GM12865 (cell line): ENCODE measurements at regions not wholly inside any gene's neighbourhood (a gene's known extent, or its start where the extent isn't known, plus 50 kb on each side); places are given as distances from the start of the nearest gene placed in this dataset.

Experiments
- DNase-seq: peaks from one replicate; pipeline ENCODE4 v3.0.0; 2010; ENCODE audit warnings: low read depth
- H3K4me3 ChIP-seq: 2 replicates; pipeline ENCODE4 v1.5.1; 2011; ENCODE audit warnings: mild to moderate bottlenecking, low read depth, low read length, control low read depth
- CTCF ChIP-seq: IDR thresholded peaks from 2 replicates; pipeline ENCODE4 v1.5.1; 2011; ENCODE audit warnings: low read length, control low read depth, low read depth, inconsistent platforms; ENCODE audit not compliant: insufficient read depth; ENCODE audit errors: missing control alignments

DNA sequence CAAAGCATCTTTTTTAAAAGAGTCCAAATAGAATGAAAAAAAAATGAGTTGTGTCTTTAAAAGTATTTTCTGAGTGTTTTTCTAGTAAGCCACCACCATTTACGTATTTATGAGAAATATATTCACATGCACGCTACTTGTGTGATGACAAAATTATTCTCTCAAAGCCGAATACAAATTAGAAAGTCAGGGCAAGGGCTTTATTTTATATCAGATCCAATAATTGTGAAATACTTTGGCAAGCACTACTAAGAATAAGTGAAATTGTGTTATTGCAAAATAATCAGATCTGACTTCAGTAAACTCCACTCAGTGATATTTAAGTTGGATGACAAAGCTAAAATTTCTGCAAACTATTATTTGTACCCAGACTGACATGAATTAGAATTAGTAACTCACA, 589.3 kb upstream of the KCNMB2 start:
- H3K4me3 ChIP-seq, result no peak overlapping the region
- no peak for TF ChIP-seq CTCF
- DNase-seq, result no peak

DNA sequence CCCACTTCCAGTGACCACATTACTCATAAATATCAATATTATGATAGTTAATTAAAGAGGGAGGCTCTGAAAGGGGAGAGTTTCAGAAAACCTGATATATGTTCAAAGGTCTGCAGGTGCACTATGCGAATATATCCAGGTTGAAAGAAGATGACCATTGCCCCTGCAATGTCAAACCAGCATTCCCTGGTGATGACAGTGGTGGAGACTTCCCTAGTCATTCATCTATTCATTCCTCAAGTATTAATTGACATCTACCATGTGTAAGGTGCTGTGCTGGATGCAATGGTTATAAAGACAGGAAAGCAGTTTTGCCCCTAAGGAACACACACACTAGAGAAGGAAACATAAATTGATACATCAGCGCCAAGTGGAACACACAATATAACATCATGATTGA, 588.3 kb upstream of the KCNMB2 start:
- no peak overlapping the region for H3K4me3 ChIP-seq
- TF ChIP-seq CTCF, result no peak
- DNase-seq, result no peak

DNA sequence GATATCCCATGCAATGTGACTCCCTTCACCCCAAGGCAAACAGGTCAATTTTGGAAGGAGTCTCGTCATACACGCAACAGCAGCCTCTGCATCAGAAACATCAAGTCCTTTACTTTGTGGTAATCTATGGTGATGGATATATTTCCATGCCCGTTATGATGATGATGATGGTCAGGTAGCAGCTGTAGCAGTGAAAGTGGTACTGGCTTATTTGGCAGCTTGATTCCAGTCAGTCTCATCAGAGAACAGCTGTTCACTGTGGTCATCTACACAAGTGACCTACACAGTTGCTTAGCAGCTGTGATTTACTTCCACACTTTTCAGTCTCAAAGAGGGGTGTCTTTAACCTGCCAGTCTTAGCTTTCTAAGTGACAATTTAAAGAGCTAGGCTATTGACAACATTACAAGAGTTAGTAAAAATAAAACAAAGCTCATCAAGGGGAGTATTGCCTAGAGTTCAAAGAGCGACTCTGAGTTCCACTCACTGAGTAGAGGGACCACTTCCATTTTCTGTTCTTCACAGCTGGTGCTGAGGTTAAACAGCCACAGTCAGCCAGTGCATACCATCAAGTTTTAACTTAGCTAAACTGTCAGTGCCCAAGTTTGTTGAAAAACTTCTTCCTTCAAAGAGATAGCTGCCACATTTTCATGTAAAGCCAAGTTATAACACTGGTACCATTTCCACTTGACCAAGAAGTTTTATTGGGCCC, 587.4 kb upstream of the KCNMB2 start:
- no peak for TF ChIP-seq CTCF
- DNase-seq, result peak; percentile 20
- H3K4me3 ChIP-seq, result no peak overlapping the region

DNA sequence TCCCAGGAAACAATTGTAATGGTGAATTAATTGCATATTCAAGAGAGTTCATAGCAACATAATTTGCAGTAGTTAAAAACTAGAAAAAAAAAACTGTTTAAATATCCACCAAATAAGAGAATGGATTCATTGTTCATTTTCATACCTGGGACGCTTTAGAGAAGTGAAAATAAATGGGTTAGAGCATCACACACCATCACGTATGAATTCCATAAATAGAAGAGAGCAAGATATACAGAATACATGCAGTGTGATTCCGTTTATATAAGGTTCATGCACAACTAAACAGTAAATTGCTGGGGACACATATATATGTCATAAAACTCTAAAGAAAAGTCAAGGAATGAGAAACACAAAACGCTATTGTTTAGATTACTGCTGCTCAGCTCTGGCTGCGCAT, 577.0 kb upstream of the KCNMB2 start:
- no peak for DNase-seq
- TF ChIP-seq CTCF, result no peak
- no peak overlapping the region for H3K4me3 ChIP-seq

DNA sequence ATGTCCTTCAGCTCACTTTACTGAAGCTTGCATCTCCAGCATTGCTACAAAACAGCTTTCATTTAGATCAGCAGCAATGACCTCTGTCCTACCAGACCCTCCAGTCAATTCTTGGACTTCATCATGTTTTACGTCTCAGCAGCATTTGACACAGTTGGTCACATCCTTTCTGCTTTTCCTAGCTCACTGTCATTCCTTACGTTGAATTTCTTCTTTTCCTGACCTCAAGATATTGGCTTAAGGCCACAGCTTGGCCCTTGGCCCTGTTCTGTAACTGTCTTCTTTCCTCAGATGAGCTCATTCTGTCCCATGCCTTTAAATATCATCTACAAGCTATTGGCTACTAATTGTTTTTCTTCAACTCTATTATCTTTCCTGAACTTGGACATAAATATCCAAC, 576.2 kb upstream of the KCNMB2 start:
- no peak for DNase-seq
- TF ChIP-seq CTCF, result no peak

DNA sequence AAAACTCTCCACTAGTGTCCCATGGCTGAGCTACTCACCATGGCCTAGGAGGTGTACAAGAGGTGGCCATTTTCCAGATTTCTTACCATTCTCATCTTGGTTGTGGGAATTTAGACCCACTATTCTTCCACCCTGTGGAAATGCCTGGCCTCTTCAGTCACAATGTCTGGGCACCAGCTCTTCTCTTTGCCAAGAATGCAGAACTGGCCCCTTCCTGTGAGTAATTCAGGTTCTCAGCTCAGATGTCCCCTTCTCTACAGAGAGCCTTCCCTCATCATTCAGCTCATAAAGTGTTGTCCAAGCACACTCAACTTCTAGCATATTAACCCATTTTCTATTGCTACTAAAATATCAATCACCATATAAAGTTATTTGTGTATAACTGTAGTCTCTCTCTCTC, 575.5 kb upstream of the KCNMB2 start:
- no peak for DNase-seq
- TF ChIP-seq CTCF, result no peak
- H3K4me3 ChIP-seq, result no peak overlapping the region

More for the DNA sequence above, 576.2 kb upstream of the KCNMB2 start:
- H3K4me3 ChIP-seq, result no peak overlapping the region

- no peak for DNase-seq
- TF ChIP-seq CTCF, result no peak
- no peak overlapping the region for H3K4me3 ChIP-seq
These were observed 574.5 kb upstream of the KCNMB2 start for GRCh38 chr3:177961784-177962183.
